GM18520 (cell line): ENCODE measurements at regions not wholly inside any gene's neighbourhood (a gene's known extent, or its start where the extent isn't known, plus 50 kb on each side); places are given as distances from the start of the nearest gene placed in this dataset.

Experiments used
- ATAC-seq: cut with Tn5 transposase; IDR thresholded peaks from one replicate; pipeline ENCODE4 v1.9.1; 2021; ENCODE audit not compliant: unreplicated experiment

- no peak for ATAC-seq
Measured at GRCh38 chr6:147065786-147066185, 138.4 kb upstream of the STXBP5 start.

GRCh38 chr6:147067184-147067583 lies 137.0 kb upstream of the STXBP5 start:
- no peak for ATAC-seq

- no peak for ATAC-seq
Measured at GRCh38 chr6:147071776-147072175, 132.4 kb upstream of the STXBP5 start.

- no peak for ATAC-seq
Measured at GRCh38 chr6:147075381-147075780, 128.8 kb upstream of the STXBP5 start.

GRCh38 chr6:147077251-147077650 lies 127.0 kb upstream of the STXBP5 start:
- no peak for ATAC-seq

- no peak for ATAC-seq
Measured at GRCh38 chr6:147078106-147078505, 126.1 kb upstream of the STXBP5 start.

- ATAC-seq: no peak
Measured at GRCh38 chr6:147078602-147079001, 125.6 kb upstream of the STXBP5 start.

- no peak for ATAC-seq
Measured at GRCh38 chr6:147080225-147080624, 124.0 kb upstream of the STXBP5 start.

GRCh38 chr6:147081076-147081609 lies 123.1 kb upstream of the STXBP5 start:
- no peak for ATAC-seq

GRCh38 chr6:147087641-147088040 lies 116.6 kb upstream of the STXBP5 start:
- no peak for ATAC-seq

GRCh38 chr6:147088861-147089260 lies 115.4 kb upstream of the STXBP5 start:
- no peak for ATAC-seq

GRCh38 chr6:147095316-147095715 lies 108.9 kb upstream of the STXBP5 start:
- ATAC-seq: no peak

GRCh38 chr6:147099974-147100373 lies 104.2 kb upstream of the STXBP5 start:
- ATAC-seq: no peak

- no peak for ATAC-seq
Measured at GRCh38 chr6:147103007-147103406, 101.2 kb upstream of the STXBP5 start.

- ATAC-seq: no peak
Measured at GRCh38 chr6:147103694-147104093, 100.5 kb upstream of the STXBP5 start.

GRCh38 chr6:147105786-147106185 lies 98.4 kb upstream of the STXBP5 start:
- ATAC-seq: no peak

GRCh38 chr6:147106759-147107401 lies 97.3 kb upstream of the STXBP5 start:
- ATAC-seq: no peak

- no peak for ATAC-seq
Measured at GRCh38 chr6:147108259-147108910, 95.8 kb upstream of the STXBP5 start.

GRCh38 chr6:147109707-147110106 lies 94.5 kb upstream of the STXBP5 start:
- ATAC-seq: no peak

- no peak for ATAC-seq
Measured at GRCh38 chr6:147116056-147116455, 88.2 kb upstream of the STXBP5 start.

- no peak for ATAC-seq
Measured at GRCh38 chr6:147117011-147117410, 87.2 kb upstream of the STXBP5 start.

- ATAC-seq: no peak
Measured at GRCh38 chr6:147117580-147117979, 86.6 kb upstream of the STXBP5 start.

GRCh38 chr6:147119310-147119709 lies 84.9 kb upstream of the STXBP5 start:
- no peak for ATAC-seq
